Tibial artery (tissue), 4 donors: ENCODE measurements at regions not wholly inside any gene's neighbourhood (a gene's known extent, or its start where the extent isn't known, plus 50 kb on each side); places are given as distances from the start of the nearest gene placed in this dataset.
"Not testable (repeated sequence)": the region's sequence is repeated elsewhere in the genome, so short reads cannot be mapped to it uniquely, and the experiment has no call there.

Experiments
- DNase-seq, 2 donors: peaks; one replicate each; pipeline ENCODE4 v3.0.0-alpha.2; 2019
- H3K27ac ChIP-seq, 2 donors: fragments of 200-600 bp; sonication (generic) in 1 of 2; 1 replicate in 1 of 2; 2 replicates in 1 of 2; pipeline ENCODE4 v1.5.1; 2018 to 2019; ENCODE audit warnings: mild to moderate bottlenecking in 1 of 2
- H3K27me3 ChIP-seq, 2 donors: fragments of 200-600 bp; sonication (generic) in 1 of 2; one replicate each; pipeline versions ENCODE4 v1.5.1 to v1.6.0; 2016 to 2019
- H3K36me3 ChIP-seq, 3 donors: fragments of 200-600 bp; sonication (generic) in 2 of 3; one replicate each; pipeline ENCODE4 v1.5.1; 2016 to 2019; ENCODE audit warnings: mild to moderate bottlenecking in 2 of 3
- H3K4me1 ChIP-seq, 4 donors: fragments of 200-600 bp; sonication (generic) in 2 of 4; 1 replicate in 3 of 4; 2 replicates in 1 of 4; pipeline ENCODE4 v1.5.1; 2016 to 2019
- H3K4me3 ChIP-seq, 2 donors: fragments of 200-600 bp; sonication (generic) in 1 of 2; 1 replicate in 1 of 2; 2 replicates in 1 of 2; pipeline ENCODE4 v1.5.1; 2018 to 2019; ENCODE audit warnings: mild to moderate bottlenecking in 2 of 2
- H3K9me3 ChIP-seq, 3 donors: fragments of 200-600 bp; sonication (generic) in 1 of 3; one replicate each; pipeline ENCODE4 v1.5.1; 2016 to 2019
- intact Hi-C: fragments of 100-400 bp; cut with DNase I; formaldehyde crosslinking; loops from one replicate; pipeline ENCODE4 v1.15.0; 2023; ENCODE audit warnings: low total_unique reads
- TF ChIP-seq, protein P1 (sequence below), 2 experiments: fragments of 200-600 bp in 1 of 2; fragments of 450-650 bp in 1 of 2; IDR thresholded peaks; one replicate each; pipeline ENCODE4 v1.5.1; 2017 to 2019; ENCODE audit warnings: antibody characterized with exemption in 2 of 2, mild to moderate bottlenecking in 1 of 2, moderate library complexity in 1 of 2

DNA sequence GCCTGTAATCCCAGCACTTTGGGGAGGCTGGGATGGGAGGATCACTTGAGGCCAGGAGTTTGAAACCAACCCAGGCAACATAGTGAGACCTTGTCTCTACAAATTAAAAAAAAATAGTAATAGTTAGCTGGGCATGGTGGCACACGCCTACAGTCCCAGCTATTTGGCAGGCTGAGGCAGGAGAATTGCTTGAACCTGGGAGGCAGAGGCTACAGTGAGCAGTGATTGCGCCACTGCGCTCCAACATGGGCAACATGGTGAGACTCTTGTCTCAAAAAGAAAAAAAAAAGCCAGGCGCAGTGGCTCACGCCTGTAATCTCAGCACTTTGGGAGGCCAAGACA, 56.9 kb upstream of the MRTFB start:
- no peak for DNase-seq
- peak overlapping the region; percentile 76 to 79 for H3K27ac ChIP-seq
- H3K27me3 ChIP-seq: no peaks in the 10 kb centered on the region
- no peaks in the 10 kb centered on the region for H3K36me3 ChIP-seq
- intact Hi-C loops: no loop called here
- H3K9me3 ChIP-seq: no peaks in the 10 kb centered on the region
- TF ChIP-seq, protein P1, sequence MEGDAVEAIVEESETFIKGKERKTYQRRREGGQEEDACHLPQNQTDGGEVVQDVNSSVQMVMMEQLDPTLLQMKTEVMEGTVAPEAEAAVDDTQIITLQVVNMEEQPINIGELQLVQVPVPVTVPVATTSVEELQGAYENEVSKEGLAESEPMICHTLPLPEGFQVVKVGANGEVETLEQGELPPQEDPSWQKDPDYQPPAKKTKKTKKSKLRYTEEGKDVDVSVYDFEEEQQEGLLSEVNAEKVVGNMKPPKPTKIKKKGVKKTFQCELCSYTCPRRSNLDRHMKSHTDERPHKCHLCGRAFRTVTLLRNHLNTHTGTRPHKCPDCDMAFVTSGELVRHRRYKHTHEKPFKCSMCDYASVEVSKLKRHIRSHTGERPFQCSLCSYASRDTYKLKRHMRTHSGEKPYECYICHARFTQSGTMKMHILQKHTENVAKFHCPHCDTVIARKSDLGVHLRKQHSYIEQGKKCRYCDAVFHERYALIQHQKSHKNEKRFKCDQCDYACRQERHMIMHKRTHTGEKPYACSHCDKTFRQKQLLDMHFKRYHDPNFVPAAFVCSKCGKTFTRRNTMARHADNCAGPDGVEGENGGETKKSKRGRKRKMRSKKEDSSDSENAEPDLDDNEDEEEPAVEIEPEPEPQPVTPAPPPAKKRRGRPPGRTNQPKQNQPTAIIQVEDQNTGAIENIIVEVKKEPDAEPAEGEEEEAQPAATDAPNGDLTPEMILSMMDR (IDR thresholded peaks at IDR 0.05): no peak
- no peak overlapping the region for H3K4me3 ChIP-seq
- peaks cover 0 to 75% (median 62%) of the 10 kb centered on the region in 4 donors for H3K4me1 ChIP-seq

DNA sequence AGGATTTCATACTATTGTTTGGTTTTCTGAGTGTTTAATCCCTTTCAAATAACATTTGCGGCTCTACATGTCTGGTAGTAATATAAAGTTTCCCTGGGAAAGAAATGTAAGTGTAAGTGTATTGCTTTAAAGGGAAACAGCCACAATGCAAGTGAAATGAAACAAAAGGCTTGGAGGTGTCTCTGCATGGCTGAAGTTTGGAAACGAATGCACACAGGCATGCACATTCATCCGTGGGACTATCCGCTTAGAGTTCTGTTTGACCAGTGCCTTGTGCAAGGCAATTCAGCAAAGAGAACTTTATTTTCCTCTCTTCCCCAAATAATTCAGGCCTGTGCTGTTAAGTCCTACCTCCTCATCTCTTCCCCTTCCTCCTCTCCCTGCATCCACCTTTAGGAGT, 56.1 kb upstream of the MRTFB start:
- DNase-seq: no peak
- intact Hi-C loops: no loop called here
- H3K4me1 ChIP-seq: peaks cover 0 to 77% (median 62%) of the 10 kb centered on the region in 4 donors
- no peaks in the 10 kb centered on the region for H3K27me3 ChIP-seq
- H3K36me3 ChIP-seq: no peaks in the 10 kb centered on the region
- H3K9me3 ChIP-seq: no peaks in the 10 kb centered on the region
- H3K27ac ChIP-seq: peak overlapping the region; percentile 76 to 79
- H3K4me3 ChIP-seq: peak overlapping the region; percentile 24 to 42
- TF ChIP-seq, protein P1 (IDR thresholded peaks at IDR 0.05): no peak

DNA sequence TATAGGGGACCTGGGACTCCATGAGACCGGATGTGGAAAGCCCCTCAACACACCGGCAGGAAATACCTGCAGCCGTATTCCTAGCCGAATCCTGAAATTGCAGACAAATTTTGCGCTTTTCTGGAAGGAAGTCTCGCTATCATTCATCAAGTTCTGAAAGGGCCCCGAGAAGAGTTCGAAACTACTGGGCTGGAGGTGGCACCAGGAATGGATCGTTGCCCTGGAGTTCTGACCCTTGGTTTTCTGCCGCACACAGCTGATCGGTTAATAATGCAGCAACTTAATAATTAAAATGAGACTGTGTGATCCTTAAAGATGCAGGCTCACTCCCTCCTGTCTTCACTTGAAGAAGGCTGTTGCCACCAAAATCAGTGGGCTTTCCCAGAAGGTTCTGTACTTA, 55.7 kb upstream of the MRTFB start:
- Histone ChIP-seq H3K9me3 (no peaks in the 10 kb centered on the region), H3K4me3 (peak overlapping the region; percentile 24 to 42), H3K27me3 (no peaks in the 10 kb centered on the region), H3K4me1 (peaks cover 0 to 77% (median 62%) of the 10 kb centered on the region in 4 donors), H3K36me3 (no peaks in the 10 kb centered on the region), H3K27ac (peak overlapping the region; percentile 76 to 79)
- no peak for DNase-seq
- TF ChIP-seq, protein P1 (IDR thresholded peaks at IDR 0.05): no peak
- intact Hi-C loops: no loop called here

DNA sequence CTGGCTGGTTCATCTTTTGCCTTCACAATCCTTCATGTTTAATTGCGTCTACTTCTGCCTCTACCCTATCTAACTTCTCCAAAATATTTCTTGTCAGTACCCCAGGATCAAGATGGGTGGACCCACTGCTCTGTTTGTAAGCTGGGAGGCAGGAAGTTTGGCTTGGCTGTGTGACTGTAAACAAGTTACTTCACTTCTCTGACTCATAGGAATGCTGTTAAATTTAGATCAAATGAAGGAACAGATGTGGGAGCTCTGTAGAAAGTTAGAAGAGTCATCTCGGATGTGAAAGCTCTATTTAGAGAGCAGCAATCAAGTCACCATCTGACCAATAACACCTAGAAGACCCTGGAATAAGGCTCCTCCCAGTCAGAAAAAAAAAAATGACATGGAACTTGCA, 55.2 kb upstream of the MRTFB start:
- Histone ChIP-seq H3K4me3 (peak overlapping the region; percentile 24 to 42), H3K4me1 (peaks cover 0 to 77% (median 62%) of the 10 kb centered on the region in 4 donors), H3K27ac (peak overlapping the region; percentile 76 to 79), H3K9me3 (no peaks in the 10 kb centered on the region), H3K27me3 (no peaks in the 10 kb centered on the region), H3K36me3 (no peaks in the 10 kb centered on the region)
- intact Hi-C loops: no loop called here
- TF ChIP-seq, protein P1 (IDR thresholded peaks at IDR 0.05): no peak
- DNase-seq: peak; percentile 71 to 72

DNA sequence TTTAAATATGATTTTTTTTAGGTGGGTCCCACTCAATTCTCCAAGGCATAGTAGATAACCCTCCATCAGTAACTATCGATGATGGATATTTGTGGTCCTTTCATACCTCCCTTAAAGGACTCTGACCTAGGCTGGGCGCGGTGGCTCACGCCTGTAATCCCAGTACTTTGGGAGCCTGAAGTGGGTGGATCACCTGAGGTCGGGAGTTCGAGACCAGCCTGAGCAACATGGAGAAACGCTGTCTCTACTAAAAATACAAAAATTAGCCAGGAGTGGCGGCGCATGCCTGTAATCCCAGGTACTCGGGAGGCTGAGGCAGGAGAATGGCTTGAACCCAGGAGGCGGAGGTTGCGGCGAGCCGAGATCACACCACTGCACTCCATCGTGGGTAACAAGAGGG, 54.8 kb upstream of the MRTFB start:
- H3K9me3 ChIP-seq, H3K36me3 ChIP-seq, DNase-seq, H3K4me3 ChIP-seq, H3K27me3 ChIP-seq, intact Hi-C loops: not testable (repeated sequence)
- peak overlapping the region; percentile 76 to 79 for H3K27ac ChIP-seq
- peaks cover 0 to 74% (median 60%) of the 10 kb centered on the region in 4 donors for H3K4me1 ChIP-seq

DNA sequence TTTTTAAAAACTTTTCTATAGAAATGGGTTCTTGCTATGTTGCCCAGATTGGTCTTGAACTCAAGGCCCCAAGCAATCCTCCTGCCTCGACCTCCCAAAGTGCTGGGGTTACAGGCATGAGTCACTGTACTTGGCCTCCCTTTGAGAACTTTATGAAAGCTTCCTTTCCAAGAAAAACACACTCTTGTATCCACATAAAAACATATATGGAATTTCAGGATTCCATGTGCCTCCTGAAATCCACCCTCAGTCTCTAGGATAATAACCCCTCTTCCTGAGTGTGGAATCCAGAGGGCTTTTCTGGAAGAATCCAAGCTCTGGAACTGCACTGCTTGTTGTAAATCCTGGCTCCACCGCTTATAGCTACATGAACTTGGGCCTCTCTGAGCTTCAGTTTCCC, 53.2 kb upstream of the MRTFB start:
- intact Hi-C loops: no loop called here

More for the DNA sequence above, 53.2 kb upstream of the MRTFB start:
- no peaks in the 10 kb centered on the region for H3K36me3 ChIP-seq
- DNase-seq: no peak
- TF ChIP-seq, protein P1 (IDR thresholded peaks at IDR 0.05): no peak
- no peak overlapping the region for H3K4me3 ChIP-seq
- H3K27me3 ChIP-seq: no peaks in the 10 kb centered on the region
- H3K27ac ChIP-seq: peak overlapping the region; percentile 48 to 60
- H3K4me1 ChIP-seq: peaks cover 0 to 58% (median 47%) of the 10 kb centered on the region in 4 donors
- no peaks in the 10 kb centered on the region for H3K9me3 ChIP-seq
